ENCODE measurements at regions not wholly inside any gene's neighbourhood (a gene's known extent, or its start where the extent isn't known, plus 50 kb on each side); places are given as distances from the start of the nearest gene placed in this dataset.
A peak's percentile ranks its signal among the peaks of the same experiment; 100 is the strongest.
"Not testable (repeated sequence)": the region's sequence is repeated elsewhere in the genome, so short reads cannot be mapped to it uniquely, and the experiment has no call there.

- DNase-seq = no peak
Observed at GRCh38 chrX:125378205-125378604, 58.5 kb downstream of the TEX13C start.

GRCh38 chrX:125378770-125379169 is 59.1 kb downstream of the TEX13C start:
- no peak for DNase-seq

GRCh38 chrX:125382148-125382628 is 62.5 kb downstream of the TEX13C start:
- DNase-seq = no peak

GRCh38 chrX:125382889-125383288 is 63.2 kb downstream of the TEX13C start:
- no peak for DNase-seq

GRCh38 chrX:125384867-125385266 is 65.2 kb downstream of the TEX13C start:
- no peak for DNase-seq

- no peak for DNase-seq
Observed at GRCh38 chrX:125387945-125388344, 68.3 kb downstream of the TEX13C start.

GRCh38 chrX:125394449-125394848 is 74.8 kb downstream of the TEX13C start:
- DNase-seq = no peak

GRCh38 chrX:125395626-125396025 is 76.0 kb downstream of the TEX13C start:
- DNase-seq = no peak

- no peak for DNase-seq
Observed at GRCh38 chrX:125398959-125399440, 79.3 kb downstream of the TEX13C start.

GRCh38 chrX:125402807-125403206 is 83.1 kb downstream of the TEX13C start:
- no peak for DNase-seq

- DNase-seq = no peak
Observed at GRCh38 chrX:125404667-125405160, 85.0 kb downstream of the TEX13C start.

GRCh38 chrX:125405339-125405738 is 85.7 kb downstream of the TEX13C start:
- no peak for DNase-seq

GRCh38 chrX:125407314-125407713 is 87.6 kb downstream of the TEX13C start:
- DNase-seq = no peak

- no peak for DNase-seq
Observed at GRCh38 chrX:125420809-125421208, 101.1 kb downstream of the TEX13C start.

- no peak for DNase-seq
Observed at GRCh38 chrX:125422986-125423385, 103.3 kb downstream of the TEX13C start.

GRCh38 chrX:125424536-125424935 is 104.9 kb downstream of the TEX13C start:
- no peak for DNase-seq

GRCh38 chrX:125436855-125437254 is 117.2 kb downstream of the TEX13C start:
- DNase-seq = peak; percentile 59

- peak; percentile 2 for DNase-seq
Observed at GRCh38 chrX:125439194-125439849, 119.7 kb downstream of the TEX13C start.

- DNase-seq = no peak
Observed at GRCh38 chrX:125444659-125445058, 125.0 kb downstream of the TEX13C start.

GRCh38 chrX:125475482-125475881 is 155.8 kb downstream of the TEX13C start:
- no peak for DNase-seq

- no peak for DNase-seq
Observed at GRCh38 chrX:125492439-125492838, 172.8 kb downstream of the TEX13C start.

- DNase-seq = not testable (repeated sequence)
Observed at GRCh38 chrX:125493004-125493403, 173.3 kb downstream of the TEX13C start.

GRCh38 chrX:125497667-125498066 is 178.0 kb downstream of the TEX13C start:
- no peak for DNase-seq

- no peak for DNase-seq
Observed at GRCh38 chrX:125503769-125504168, 184.1 kb downstream of the TEX13C start.

- DNase-seq = no peak
Observed at GRCh38 chrX:125505207-125505606, 185.5 kb downstream of the TEX13C start.
